Central memory CD8-positive, alpha-beta T cell (primary cell): ENCODE measurements at regions not wholly inside any gene's neighbourhood (a gene's known extent, or its start where the extent isn't known, plus 50 kb on each side); places are given as distances from the start of the nearest gene placed in this dataset.
"Not testable (repeated sequence)": the region's sequence is repeated elsewhere in the genome, so short reads cannot be mapped to it uniquely, and the experiment has no call there.

Experiments used
- ATAC-seq: fragments of 150-1000 bp; cut with Tn5 transposase; replicated peaks from 2 replicates; pipeline ENCODE4 v1.10.0; 2022; ENCODE audit warnings: mild to moderate bottlenecking, moderate FRiP score, moderate number of reproducible peaks; ENCODE audit not compliant: poor library complexity, severe bottlenecking; ENCODE audit errors: extremely low read depth
- DNase-seq, 2 donors: peaks; one replicate each; pipeline ENCODE4 v3.0.0; 2021; ENCODE audit warnings: low spot score in 2 of 2
- H3K27ac Mint-ChIP-seq: one replicate; pipeline ENCODE4 v1.8.0; 2022; ENCODE audit warnings: low read depth, mild to moderate bottlenecking, moderate library complexity, mixed read lengths
- H3K27me3 Mint-ChIP-seq: one replicate; pipeline ENCODE4 v1.8.0; 2022; ENCODE audit warnings: mixed read lengths
- H3K36me3 Mint-ChIP-seq: one replicate; pipeline ENCODE4 v1.8.0; 2022; ENCODE audit warnings: mild to moderate bottlenecking, moderate library complexity, mixed read lengths; ENCODE audit not compliant: insufficient read depth
- H3K4me1 Mint-ChIP-seq: one replicate; pipeline ENCODE4 v1.8.0; 2022; ENCODE audit warnings: mixed read lengths
- H3K4me3 Mint-ChIP-seq: one replicate; pipeline ENCODE4 v1.8.0; 2022; ENCODE audit warnings: mild to moderate bottlenecking, moderate library complexity, mixed read lengths
- H3K9me3 Mint-ChIP-seq: one replicate; pipeline ENCODE4 v1.8.0; 2022; ENCODE audit warnings: mixed read lengths

GRCh38 chrX:38930474-38930873 is 129.2 kb downstream of the MID1IP1 start:
- Mint-ChIP-seq H3K9me3 (no peaks in the 10 kb centered on the region), H3K4me3 (no peak overlapping the region), H3K27me3 (no peaks in the 10 kb centered on the region), H3K27ac (no peak overlapping the region), H3K36me3 (peaks cover 2% of the 10 kb centered on the region), H3K4me1 (no peaks in the 10 kb centered on the region)
- no peak for DNase-seq
- ATAC-seq: no peak

GRCh38 chrX:38935561-38935960 is 134.3 kb downstream of the MID1IP1 start:
- H3K36me3 Mint-ChIP-seq: no peaks in the 10 kb centered on the region
- no peaks in the 10 kb centered on the region for H3K27me3 Mint-ChIP-seq
- no peaks in the 10 kb centered on the region for H3K9me3 Mint-ChIP-seq
- H3K4me1 Mint-ChIP-seq: no peaks in the 10 kb centered on the region
- ATAC-seq: no peak
- H3K27ac Mint-ChIP-seq: no peak overlapping the region
- DNase-seq: no peak
- H3K4me3 Mint-ChIP-seq: no peak overlapping the region

GRCh38 chrX:38937400-38937799 is 136.1 kb downstream of the MID1IP1 start:
- DNase-seq: no peak
- Mint-ChIP-seq H3K27ac (no peak overlapping the region), H3K9me3 (no peaks in the 10 kb centered on the region), H3K36me3 (no peaks in the 10 kb centered on the region), H3K4me3 (no peak overlapping the region), H3K27me3 (no peaks in the 10 kb centered on the region), H3K4me1 (no peaks in the 10 kb centered on the region)
- no peak for ATAC-seq

- Mint-ChIP-seq H3K9me3 (no peaks in the 10 kb centered on the region), H3K27me3 (no peaks in the 10 kb centered on the region), H3K4me3 (no peak overlapping the region), H3K27ac (no peak overlapping the region), H3K36me3 (no peaks in the 10 kb centered on the region), H3K4me1 (no peaks in the 10 kb centered on the region)
- no peak for DNase-seq
- ATAC-seq: no peak
Measured at GRCh38 chrX:38937926-38938325, 136.7 kb downstream of the MID1IP1 start.

- no peaks in the 10 kb centered on the region for H3K9me3 Mint-ChIP-seq
- no peak for ATAC-seq
- H3K27me3 Mint-ChIP-seq: no peaks in the 10 kb centered on the region
- DNase-seq: no peak
- no peaks in the 10 kb centered on the region for H3K36me3 Mint-ChIP-seq
- no peak overlapping the region for H3K4me3 Mint-ChIP-seq
- H3K4me1 Mint-ChIP-seq: no peaks in the 10 kb centered on the region
- H3K27ac Mint-ChIP-seq: no peak overlapping the region
Measured at GRCh38 chrX:38939067-38939466, 137.8 kb downstream of the MID1IP1 start.

- Mint-ChIP-seq H3K9me3 (no peaks in the 10 kb centered on the region), H3K27me3 (no peaks in the 10 kb centered on the region), H3K27ac (peak overlapping the region; percentile 69), H3K4me3 (no peak overlapping the region), H3K36me3 (no peaks in the 10 kb centered on the region), H3K4me1 (no peaks in the 10 kb centered on the region)
- DNase-seq (no peak), ATAC-seq (no peak)
Measured at GRCh38 chrX:38940547-38940946, 139.3 kb downstream of the MID1IP1 start.

GRCh38 chrX:38941675-38942074 is 140.4 kb downstream of the MID1IP1 start:
- no peaks in the 10 kb centered on the region for H3K27me3 Mint-ChIP-seq
- no peak overlapping the region for H3K4me3 Mint-ChIP-seq
- DNase-seq: no peak
- H3K4me1 Mint-ChIP-seq: no peaks in the 10 kb centered on the region
- no peaks in the 10 kb centered on the region for H3K9me3 Mint-ChIP-seq
- ATAC-seq: no peak
- no peak overlapping the region for H3K27ac Mint-ChIP-seq
- H3K36me3 Mint-ChIP-seq: no peaks in the 10 kb centered on the region

GRCh38 chrX:38943120-38943519 is 141.9 kb downstream of the MID1IP1 start:
- no peak overlapping the region for H3K4me3 Mint-ChIP-seq
- H3K27ac Mint-ChIP-seq: no peak overlapping the region
- DNase-seq (no peak), ATAC-seq (no peak)
- H3K27me3 Mint-ChIP-seq: no peaks in the 10 kb centered on the region
- no peaks in the 10 kb centered on the region for H3K36me3 Mint-ChIP-seq
- H3K4me1 Mint-ChIP-seq: no peaks in the 10 kb centered on the region
- no peaks in the 10 kb centered on the region for H3K9me3 Mint-ChIP-seq

- no peaks in the 10 kb centered on the region for H3K9me3 Mint-ChIP-seq
- H3K36me3 Mint-ChIP-seq: no peaks in the 10 kb centered on the region
- DNase-seq (no peak), ATAC-seq (no peak)
- H3K4me1 Mint-ChIP-seq: no peaks in the 10 kb centered on the region
- H3K27me3 Mint-ChIP-seq: no peaks in the 10 kb centered on the region
- H3K4me3 Mint-ChIP-seq: no peak overlapping the region
- H3K27ac Mint-ChIP-seq: no peak overlapping the region
Measured at GRCh38 chrX:38948046-38948445, 146.8 kb downstream of the MID1IP1 start.

- H3K36me3 Mint-ChIP-seq: no peaks in the 10 kb centered on the region
- no peaks in the 10 kb centered on the region for H3K4me1 Mint-ChIP-seq
- no peak overlapping the region for H3K4me3 Mint-ChIP-seq
- no peaks in the 10 kb centered on the region for H3K9me3 Mint-ChIP-seq
- no peak overlapping the region for H3K27ac Mint-ChIP-seq
- no peak for ATAC-seq
- DNase-seq: no peak
- H3K27me3 Mint-ChIP-seq: no peaks in the 10 kb centered on the region
Measured at GRCh38 chrX:38954520-38954919, 153.3 kb downstream of the MID1IP1 start.

GRCh38 chrX:38959736-38960135 is 158.5 kb downstream of the MID1IP1 start:
- H3K27ac Mint-ChIP-seq: no peak overlapping the region
- no peaks in the 10 kb centered on the region for H3K27me3 Mint-ChIP-seq

GRCh38 chrX:38960137-38960536 is 158.9 kb downstream of the MID1IP1 start:
- DNase-seq (no peak), ATAC-seq (no peak)
- no peak overlapping the region for H3K27ac Mint-ChIP-seq
- no peaks in the 10 kb centered on the region for H3K27me3 Mint-ChIP-seq
- H3K36me3 Mint-ChIP-seq: no peaks in the 10 kb centered on the region
- no peak overlapping the region for H3K4me3 Mint-ChIP-seq
- no peaks in the 10 kb centered on the region for H3K4me1 Mint-ChIP-seq
- H3K9me3 Mint-ChIP-seq: no peaks in the 10 kb centered on the region

More at GRCh38 chrX:38959736-38960135, 158.5 kb downstream of the MID1IP1 start:
- no peaks in the 10 kb centered on the region for H3K9me3 Mint-ChIP-seq
- H3K4me3 Mint-ChIP-seq: no peak overlapping the region
- H3K4me1 Mint-ChIP-seq: no peaks in the 10 kb centered on the region
- DNase-seq (no peak), ATAC-seq (no peak)
- H3K36me3 Mint-ChIP-seq: no peaks in the 10 kb centered on the region

GRCh38 chrX:38961936-38962335 is 160.7 kb downstream of the MID1IP1 start:
- H3K27me3 Mint-ChIP-seq: no peaks in the 10 kb centered on the region
- no peaks in the 10 kb centered on the region for H3K36me3 Mint-ChIP-seq

GRCh38 chrX:38963244-38963643 is 162.0 kb downstream of the MID1IP1 start:
- not testable (repeated sequence) for H3K36me3 Mint-ChIP-seq, ATAC-seq, H3K4me1 Mint-ChIP-seq, H3K4me3 Mint-ChIP-seq, H3K27ac Mint-ChIP-seq, H3K9me3 Mint-ChIP-seq, H3K27me3 Mint-ChIP-seq, DNase-seq

More at GRCh38 chrX:38961936-38962335, 160.7 kb downstream of the MID1IP1 start:
- H3K4me1 Mint-ChIP-seq: no peaks in the 10 kb centered on the region
- H3K4me3 Mint-ChIP-seq: no peak overlapping the region
- no peaks in the 10 kb centered on the region for H3K9me3 Mint-ChIP-seq
- no peak overlapping the region for H3K27ac Mint-ChIP-seq
- ATAC-seq: no peak
- no peak for DNase-seq
